Psoas muscle (tissue), 7 donors: ENCODE measurements at regions not wholly inside any gene's neighbourhood (a gene's known extent, or its start where the extent isn't known, plus 50 kb on each side); places are given as distances from the start of the nearest gene placed in this dataset.

Source experiments
- ATAC-seq, 4 donors: fragments of 200-7000 bp; cut with Tn5 transposase; one replicate each; pipeline ENCODE4 v1.9.1; 2020; ENCODE audit warnings: moderate library complexity in 3 of 4, mild to moderate bottlenecking in 2 of 4
- DNase-seq, 2 donors: peaks; one replicate each; pipeline ENCODE4 v3.0.0-alpha.2; 2020
- H3K27ac ChIP-seq: fragments of 200-600 bp; one replicate; pipeline ENCODE4 v1.8.0; 2022
- H3K27me3 ChIP-seq, 3 donors: fragments of 200-600 bp in 1 of 3; one replicate each; pipeline versions ENCODE4 v1.6.1 to v1.8.0; 2013 to 2022; ENCODE audit warnings: low read length in 2 of 3, mild to moderate bottlenecking in 2 of 3, moderate library complexity in 1 of 3; ENCODE audit not compliant: insufficient read depth in 3 of 3
- H3K36me3 ChIP-seq, 2 donors: fragments of 200-600 bp in 1 of 2; one replicate each; pipeline versions ENCODE4 v1.6.1 to v1.8.0; 2013 to 2022; ENCODE audit warnings: low read depth in 1 of 2, mild to moderate bottlenecking in 1 of 2, moderate library complexity in 1 of 2; ENCODE audit not compliant: insufficient read depth in 1 of 2
- H3K4me1 ChIP-seq: fragments of 200-600 bp; one replicate; pipeline ENCODE4 v1.8.0; 2022
- H3K4me3 ChIP-seq: fragments of 200-600 bp; one replicate; pipeline ENCODE4 v1.8.0; 2022; ENCODE audit warnings: mild to moderate bottlenecking
- H3K9me3 ChIP-seq: fragments of 200-600 bp; one replicate; pipeline ENCODE4 v1.8.0; 2022
- WGBS, 3 donors: extraction: QIAGEN DNeasy Blood & Tissue Kit; methylation state at CpG; one replicate each; pipeline versions ENCODE4 v1.1.6 to v1.1.7; 2013; 5-methylcytosine and 5-hydroxymethylcytosine counted together
- intact Hi-C, 2 donors: fragments of 100-400 bp; cut with DNase I; formaldehyde crosslinking; loops; one replicate each; pipeline versions ENCODE4 v1.11.0 to v1.14.2; 2022
- TF ChIP-seq, protein P1 (sequence below): fragments of 200-600 bp; IDR thresholded peaks from one replicate; pipeline ENCODE4 v1.8.0; 2022; ENCODE audit warnings: antibody characterized with exemption
- donor health status: healthy with polysubstance abuse.
- donor health status: DM: no; HTN: no; CAD: no; lungs with moderate emphysema.
- donor health status: Bipolar disorder and iron deficiency.
- donor health status: healthy.
- donor health status: DM: yes; HTN: yes; CAD: no.
- donor health status: DM: no; HTN: no; CAD: no.
- donor health status: DM: yes; HTN: yes; CAD: no.

DNA sequence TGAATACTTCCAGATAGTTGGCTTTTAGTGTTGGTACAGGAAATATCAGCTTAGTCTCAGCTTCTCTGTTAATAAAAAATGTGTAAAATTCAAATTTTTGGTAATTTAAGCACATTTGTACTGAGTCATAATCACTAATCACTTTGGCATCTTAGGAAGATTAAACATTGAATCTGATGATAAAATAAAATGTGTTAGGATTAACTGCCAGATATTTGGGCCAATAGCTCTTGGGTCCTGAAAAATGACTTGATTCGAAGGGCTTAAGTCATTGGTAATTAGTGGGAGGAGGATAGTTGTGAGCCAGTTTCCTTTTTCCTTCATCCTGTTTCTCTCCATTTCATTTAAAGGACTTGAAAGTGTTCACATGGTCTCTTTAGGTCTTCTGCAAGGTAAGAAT, 426.1 kb downstream of the RFPL4B start:
- Histone ChIP-seq H3K36me3 (no peaks in the 10 kb centered on the region), H3K9me3 (no peaks in the 10 kb centered on the region), H3K27me3 (no peaks in the 10 kb centered on the region), H3K4me3 (no peak overlapping the region), H3K27ac (no peak overlapping the region), H3K4me1 (no peaks in the 10 kb centered on the region)
- no peak for ATAC-seq
- TF ChIP-seq, protein P1, sequence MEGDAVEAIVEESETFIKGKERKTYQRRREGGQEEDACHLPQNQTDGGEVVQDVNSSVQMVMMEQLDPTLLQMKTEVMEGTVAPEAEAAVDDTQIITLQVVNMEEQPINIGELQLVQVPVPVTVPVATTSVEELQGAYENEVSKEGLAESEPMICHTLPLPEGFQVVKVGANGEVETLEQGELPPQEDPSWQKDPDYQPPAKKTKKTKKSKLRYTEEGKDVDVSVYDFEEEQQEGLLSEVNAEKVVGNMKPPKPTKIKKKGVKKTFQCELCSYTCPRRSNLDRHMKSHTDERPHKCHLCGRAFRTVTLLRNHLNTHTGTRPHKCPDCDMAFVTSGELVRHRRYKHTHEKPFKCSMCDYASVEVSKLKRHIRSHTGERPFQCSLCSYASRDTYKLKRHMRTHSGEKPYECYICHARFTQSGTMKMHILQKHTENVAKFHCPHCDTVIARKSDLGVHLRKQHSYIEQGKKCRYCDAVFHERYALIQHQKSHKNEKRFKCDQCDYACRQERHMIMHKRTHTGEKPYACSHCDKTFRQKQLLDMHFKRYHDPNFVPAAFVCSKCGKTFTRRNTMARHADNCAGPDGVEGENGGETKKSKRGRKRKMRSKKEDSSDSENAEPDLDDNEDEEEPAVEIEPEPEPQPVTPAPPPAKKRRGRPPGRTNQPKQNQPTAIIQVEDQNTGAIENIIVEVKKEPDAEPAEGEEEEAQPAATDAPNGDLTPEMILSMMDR, result no peak
- intact Hi-C loops, result no loop called here
- WGBS, 3 donors, result 0% methylated on average over 1 of the region's 1 CpG
- DNase-seq, result no peak

DNA sequence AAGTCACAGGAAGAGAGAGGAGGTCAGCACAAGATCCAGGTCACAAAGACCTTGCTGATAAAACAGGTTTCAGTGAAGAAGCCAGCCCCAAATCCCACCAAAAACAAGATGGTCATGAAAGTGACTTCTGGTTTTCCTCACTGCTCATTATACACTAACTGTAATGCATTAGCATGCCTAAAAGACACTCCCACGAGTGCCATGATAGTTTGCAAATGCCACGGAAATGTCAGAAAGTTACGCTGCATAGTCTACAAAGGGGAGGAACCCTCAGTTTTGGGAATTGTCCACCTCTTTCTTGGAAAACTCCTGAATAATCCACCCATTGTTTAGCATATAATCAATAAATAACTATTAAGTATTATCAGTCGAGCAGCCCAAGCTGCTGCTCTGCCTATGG, 427.2 kb downstream of the RFPL4B start:
- intact Hi-C loops, result no loop called here
- Histone ChIP-seq H3K4me3 (no peak overlapping the region), H3K9me3 (no peaks in the 10 kb centered on the region), H3K4me1 (no peaks in the 10 kb centered on the region), H3K27ac (no peak overlapping the region), H3K36me3 (no peaks in the 10 kb centered on the region), H3K27me3 (no peaks in the 10 kb centered on the region)
- ATAC-seq (no peak), DNase-seq (no peak)
- TF ChIP-seq, protein P1, result no peak
- whole genome bisulfite sequencing, 3 donors, result 87 to 93% (median 89%) methylated on average over 4 of the region's 4 CpGs

DNA sequence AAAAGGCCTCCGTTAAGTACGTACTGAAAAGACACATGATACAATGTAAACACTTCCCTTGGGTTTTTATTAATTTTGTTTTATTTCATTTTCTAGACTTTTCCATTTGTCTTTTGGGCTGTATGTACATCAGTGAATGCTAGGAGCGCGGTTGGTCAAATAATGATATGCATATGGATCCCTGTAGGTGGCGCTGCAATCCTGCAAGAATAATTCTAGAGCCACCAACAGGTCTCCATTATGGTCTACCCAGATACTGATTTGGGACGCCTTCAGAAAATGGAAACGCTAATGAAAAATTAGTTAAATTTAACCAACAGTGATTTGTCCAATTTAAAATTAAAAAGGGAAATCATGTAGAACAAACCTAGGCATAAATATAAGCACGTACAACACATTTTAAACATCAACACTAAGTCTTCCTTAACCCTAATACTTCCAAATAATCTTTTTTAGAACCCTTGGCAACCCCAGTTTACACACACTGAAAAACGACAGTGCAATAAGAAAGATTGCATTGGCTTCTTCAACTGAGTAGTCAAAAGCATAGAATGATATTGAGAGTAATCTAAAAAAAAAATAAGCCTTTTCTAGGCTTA, 433.5 kb downstream of the RFPL4B start:
- no peaks in the 10 kb centered on the region for H3K4me1 ChIP-seq
- ATAC-seq, result peak; percentile 70 to 90 (median 84)
- peak; percentile 39 to 48 for DNase-seq
- intact Hi-C loops, result loop anchor here (2.0 to 5.0 kb wide), 4 partner anchors 1077 to 1128 kb away; partner anchors contain the start of gene MARCKS (in 2 of the 2)
- no peaks in the 10 kb centered on the region for H3K36me3 ChIP-seq
- no peak overlapping the region for H3K27ac ChIP-seq
- no peaks in the 10 kb centered on the region for H3K27me3 ChIP-seq
- H3K4me3 ChIP-seq, result no peak overlapping the region
- WGBS, 3 donors, result 31 to 43% (median 40%) methylated on average over 9 of the region's 9 CpGs
- no peaks in the 10 kb centered on the region for H3K9me3 ChIP-seq
- TF ChIP-seq, protein P1, result peak; percentile 89

GRCh38 chr6:112781241-112781640, 434.1 kb downstream of the RFPL4B start:
- 67 to 82% (median 70%) methylated on average over 2 of the region's 2 CpGs for WGBS, 3 donors
- ATAC-seq, result no peak

More at GRCh38 chr6:112781241-112781640, 434.1 kb downstream of the RFPL4B start:
- Histone ChIP-seq H3K4me3 (no peak overlapping the region), H3K27me3 (no peaks in the 10 kb centered on the region), H3K36me3 (no peaks in the 10 kb centered on the region), H3K27ac (no peak overlapping the region), H3K4me1 (no peaks in the 10 kb centered on the region), H3K9me3 (no peaks in the 10 kb centered on the region)
- DNase-seq, result no peak
- TF ChIP-seq, protein P1, result no peak
- intact Hi-C loops, result loop anchor here (2.0 to 5.0 kb wide), 4 partner anchors 1076 to 1128 kb away; partner anchors contain the start of gene MARCKS (in 2 of the 2)
